WTC11 (cell line): ENCODE measurements at regions not wholly inside any gene's neighbourhood (a gene's known extent, or its start where the extent isn't known, plus 50 kb on each side); places are given as distances from the start of the nearest gene placed in this dataset.

Experiments used
- ATAC-seq: fragments of 200-7000 bp; cut with Tn5 transposase; 2 replicates; pipeline ENCODE4 v1.10.0; 2021; ENCODE audit warnings: mild to moderate bottlenecking, moderate library complexity
- CTCF ChIA-PET: fragments of 300-600 bp; sonication (Branson Sonifier 250); formaldehyde crosslinking; loops from one replicate; lab custom pipeline; 2021; ENCODE audit warnings: antibody characterized with exemption; lab: Charles Lee
- POLR2A ChIA-PET: fragments of 350-600 bp; sonication (Branson Sonifier 250); formaldehyde crosslinking; loops from one replicate; lab custom pipeline; 2021; ENCODE audit warnings: antibody characterized with exemption; lab: Charles Lee
- DNase-seq: peaks from one replicate; pipeline ENCODE4 v3.0.0; 2021; ENCODE audit warnings: low spot score
- H3K27ac Mint-ChIP-seq: 2 replicates; pipeline ENCODE4 v1.8.0; 2021; ENCODE audit warnings: mixed read lengths
- H3K27me3 Mint-ChIP-seq: 2 replicates; pipeline ENCODE4 v1.8.0; 2021; ENCODE audit warnings: low read depth, mild to moderate bottlenecking, moderate library complexity, mixed read lengths
- H3K36me3 Mint-ChIP-seq: 2 replicates; pipeline ENCODE4 v1.8.0; 2021; ENCODE audit warnings: mixed read lengths
- H3K4me1 Mint-ChIP-seq: 2 replicates; pipeline ENCODE4 v1.8.0; 2022; ENCODE audit warnings: mixed read lengths
- H3K4me3 Mint-ChIP-seq: 2 replicates; pipeline ENCODE4 v1.8.0; 2021; ENCODE audit warnings: mild to moderate bottlenecking, moderate library complexity, mixed read lengths
- H3K9me3 Mint-ChIP-seq: 2 replicates; pipeline ENCODE4 v1.8.0; 2021; ENCODE audit warnings: mixed read lengths
- CBFB ChIP-seq: sonication (generic); formaldehyde crosslinking; IDR thresholded peaks from 2 replicates; pipeline ENCODE4 v1.8.1; 2022; ENCODE audit warnings: mild to moderate bottlenecking, low read depth, missing genetic modification reagents
- ESRRA ChIP-seq: sonication (generic); formaldehyde crosslinking; IDR thresholded peaks from 2 replicates; pipeline ENCODE4 v1.8.1; 2022; ENCODE audit warnings: mild to moderate bottlenecking, missing genetic modification reagents, borderline replicate concordance
- ETV6 ChIP-seq: sonication (generic); formaldehyde crosslinking; IDR thresholded peaks from 2 replicates; pipeline ENCODE4 v1.8.1; 2022; ENCODE audit warnings: mild to moderate bottlenecking, missing genetic modification reagents
- FOXK1 ChIP-seq: sonication (generic); formaldehyde crosslinking; IDR thresholded peaks from 2 replicates; pipeline ENCODE4 v1.8.0; 2022; ENCODE audit warnings: mild to moderate bottlenecking, moderate library complexity, missing genetic modification reagents
- GRHL2 ChIP-seq: fragments of 250-450 bp; sonication (Bioruptor Pico); IDR thresholded peaks from 2 replicates; pipeline ENCODE4 v1.8.0; 2022; ENCODE audit warnings: mild to moderate bottlenecking, moderate library complexity; ENCODE audit not compliant: insufficient replicate concordance, severe bottlenecking
- IRF2 ChIP-seq: sonication (generic); formaldehyde crosslinking; IDR thresholded peaks from 2 replicates; pipeline ENCODE4 v1.8.0; 2022; ENCODE audit warnings: low read depth, missing genetic modification reagents, borderline replicate concordance
- MXD4 ChIP-seq: fragments of 250-450 bp; sonication (Bioruptor Pico); IDR thresholded peaks from 2 replicates; pipeline ENCODE4 v1.8.0; 2021; ENCODE audit warnings: mild to moderate bottlenecking, moderate library complexity, borderline replicate concordance
- NFATC4 ChIP-seq: fragments of 250-450 bp; sonication (Bioruptor Pico); IDR thresholded peaks from 2 replicates; pipeline ENCODE4 v1.9.0; 2021; ENCODE audit warnings: mild to moderate bottlenecking
- NR3C1 ChIP-seq: sonication (generic); formaldehyde crosslinking; conservative IDR thresholded peaks from 2 replicates; pipeline ENCODE4 v1.8.1; 2023; ENCODE audit warnings: low read depth, mild to moderate bottlenecking, missing genetic modification reagents
- TCF7 ChIP-seq: sonication (generic); formaldehyde crosslinking; IDR thresholded peaks from 2 replicates; pipeline ENCODE4 v1.8.0; 2022; ENCODE audit warnings: mild to moderate bottlenecking, low read depth, missing genetic modification reagents, moderate library complexity
- TEAD4 ChIP-seq: sonication (generic); formaldehyde crosslinking; IDR thresholded peaks from 2 replicates; pipeline ENCODE4 v1.8.0; 2022; ENCODE audit warnings: mild to moderate bottlenecking, missing genetic modification reagents
- TP53 ChIP-seq: sonication (generic); formaldehyde crosslinking; IDR thresholded peaks from 2 replicates; pipeline ENCODE4 v1.8.1; 2023; ENCODE audit warnings: mild to moderate bottlenecking, missing genetic modification reagents
- ZNF121 ChIP-seq: sonication (generic); formaldehyde crosslinking; IDR thresholded peaks from 2 replicates; pipeline ENCODE4 v1.8.0; 2023; ENCODE audit warnings: missing genetic modification reagents
- ZNF396 ChIP-seq: fragments of 250-450 bp; sonication (Bioruptor Pico); IDR thresholded peaks from 2 replicates; pipeline ENCODE4 v1.8.0; 2021; ENCODE audit warnings: mild to moderate bottlenecking, moderate library complexity, borderline replicate concordance
- ZNF416 ChIP-seq: fragments of 250-450 bp; sonication (Bioruptor Pico); IDR thresholded peaks from 2 replicates; pipeline ENCODE4 v1.9.0; 2021; ENCODE audit warnings: mild to moderate bottlenecking, inconsistent platforms
- TF ChIP-seq, protein P1 (sequence below): sonication (generic); formaldehyde crosslinking; IDR thresholded peaks from 2 replicates; pipeline ENCODE4 v1.8.1; 2023; ENCODE audit warnings: mild to moderate bottlenecking, missing genetic modification reagents
- TF ChIP-seq, protein P2 (sequence below): sonication (generic); formaldehyde crosslinking; IDR thresholded peaks from 2 replicates; pipeline ENCODE4 v1.8.1; 2023; ENCODE audit warnings: mild to moderate bottlenecking, missing genetic modification reagents, moderate library complexity
- TF ChIP-seq, protein P3 (sequence below): fragments of 250-450 bp; sonication (Bioruptor Pico); IDR thresholded peaks from 2 replicates; pipeline ENCODE4 v2.1.2; 2022; ENCODE audit warnings: mild to moderate bottlenecking, moderate library complexity
- TF ChIP-seq, protein P4 (sequence below): sonication (generic); formaldehyde crosslinking; conservative IDR thresholded peaks from 2 replicates; pipeline ENCODE4 v1.8.1; 2023; ENCODE audit warnings: mild to moderate bottlenecking, low read depth, missing genetic modification reagents, moderate library complexity
- TF ChIP-seq, protein P5 (sequence below): sonication (generic); formaldehyde crosslinking; IDR thresholded peaks from 2 replicates; pipeline ENCODE4 v1.8.1; 2022; ENCODE audit warnings: low read depth, mild to moderate bottlenecking, moderate library complexity, missing genetic modification reagents, borderline replicate concordance
- TF ChIP-seq, protein P6 (sequence below): sonication (generic); formaldehyde crosslinking; IDR thresholded peaks from 2 replicates; pipeline ENCODE4 v1.8.0; 2022; ENCODE audit warnings: mild to moderate bottlenecking, missing genetic modification reagents

DNA sequence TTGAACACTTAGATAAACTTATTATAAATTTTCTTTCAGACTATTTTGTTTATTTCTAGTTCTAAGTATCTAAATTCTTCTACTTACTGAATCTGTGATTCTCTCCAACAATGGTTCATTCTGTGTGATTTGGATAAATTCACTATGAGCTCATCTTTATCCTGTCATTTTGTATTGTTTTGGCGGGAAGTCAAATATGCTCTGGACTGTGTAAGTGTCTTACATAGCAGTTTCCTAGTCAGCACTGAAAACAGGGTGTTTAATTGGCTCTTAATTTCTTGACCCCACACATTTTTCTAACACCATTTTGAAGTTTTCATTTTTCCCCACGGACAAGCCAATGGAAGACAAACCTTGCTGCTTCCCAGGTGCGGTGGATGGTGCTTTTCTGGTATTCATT lies 207.0 kb upstream of the ACO1 start (continued):
- TF ChIP-seq, protein P1, sequence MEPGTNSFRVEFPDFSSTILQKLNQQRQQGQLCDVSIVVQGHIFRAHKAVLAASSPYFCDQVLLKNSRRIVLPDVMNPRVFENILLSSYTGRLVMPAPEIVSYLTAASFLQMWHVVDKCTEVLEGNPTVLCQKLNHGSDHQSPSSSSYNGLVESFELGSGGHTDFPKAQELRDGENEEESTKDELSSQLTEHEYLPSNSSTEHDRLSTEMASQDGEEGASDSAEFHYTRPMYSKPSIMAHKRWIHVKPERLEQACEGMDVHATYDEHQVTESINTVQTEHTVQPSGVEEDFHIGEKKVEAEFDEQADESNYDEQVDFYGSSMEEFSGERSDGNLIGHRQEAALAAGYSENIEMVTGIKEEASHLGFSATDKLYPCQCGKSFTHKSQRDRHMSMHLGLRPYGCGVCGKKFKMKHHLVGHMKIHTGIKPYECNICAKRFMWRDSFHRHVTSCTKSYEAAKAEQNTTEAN (CRISPR knock-in tag), result no peak
- no peak for TF ChIP-seq GRHL2 (CRISPR knock-in tag)

DNA sequence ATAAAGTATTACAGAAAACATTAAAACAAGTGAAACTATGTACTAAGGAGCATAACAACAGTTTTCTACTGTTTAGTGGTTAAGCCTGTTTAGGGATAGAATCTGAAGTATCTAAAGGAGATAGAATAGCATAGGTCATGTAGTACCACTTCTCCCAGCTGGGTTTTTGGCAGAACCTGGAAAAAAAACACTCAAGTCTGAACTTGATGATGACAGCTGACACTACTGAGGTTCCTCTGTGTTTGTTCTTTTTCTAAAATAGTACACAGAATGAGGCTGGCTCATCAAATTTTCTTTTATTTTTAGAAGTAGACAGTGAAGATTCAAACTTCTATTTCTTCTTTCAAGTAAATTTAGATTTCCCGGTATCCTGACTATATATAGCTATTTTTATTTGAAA lies 203.8 kb upstream of the ACO1 start:
- ATAC-seq (no peak), DNase-seq (no peak)
- no peak overlapping the region for H3K27ac Mint-ChIP-seq
- H3K9me3 Mint-ChIP-seq, result peaks cover 15% of the 10 kb centered on the region; the same call in 1 of the 2 replicates
- no peaks in the 10 kb centered on the region for H3K36me3 Mint-ChIP-seq
- no peaks in the 10 kb centered on the region for H3K27me3 Mint-ChIP-seq
- peaks cover 8% of the 10 kb centered on the region; the same call in 1 of the 2 replicates for H3K4me1 Mint-ChIP-seq
- CTCF ChIA-PET, result no interaction called here
- H3K4me3 Mint-ChIP-seq, result no peak overlapping the region
- TF ChIP-seq, protein P2, sequence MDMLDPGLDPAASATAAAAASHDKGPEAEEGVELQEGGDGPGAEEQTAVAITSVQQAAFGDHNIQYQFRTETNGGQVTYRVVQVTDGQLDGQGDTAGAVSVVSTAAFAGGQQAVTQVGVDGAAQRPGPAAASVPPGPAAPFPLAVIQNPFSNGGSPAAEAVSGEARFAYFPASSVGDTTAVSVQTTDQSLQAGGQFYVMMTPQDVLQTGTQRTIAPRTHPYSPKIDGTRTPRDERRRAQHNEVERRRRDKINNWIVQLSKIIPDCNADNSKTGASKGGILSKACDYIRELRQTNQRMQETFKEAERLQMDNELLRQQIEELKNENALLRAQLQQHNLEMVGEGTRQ (CRISPR knock-in tag), result no peak
- TF ChIP-seq, protein P3, sequence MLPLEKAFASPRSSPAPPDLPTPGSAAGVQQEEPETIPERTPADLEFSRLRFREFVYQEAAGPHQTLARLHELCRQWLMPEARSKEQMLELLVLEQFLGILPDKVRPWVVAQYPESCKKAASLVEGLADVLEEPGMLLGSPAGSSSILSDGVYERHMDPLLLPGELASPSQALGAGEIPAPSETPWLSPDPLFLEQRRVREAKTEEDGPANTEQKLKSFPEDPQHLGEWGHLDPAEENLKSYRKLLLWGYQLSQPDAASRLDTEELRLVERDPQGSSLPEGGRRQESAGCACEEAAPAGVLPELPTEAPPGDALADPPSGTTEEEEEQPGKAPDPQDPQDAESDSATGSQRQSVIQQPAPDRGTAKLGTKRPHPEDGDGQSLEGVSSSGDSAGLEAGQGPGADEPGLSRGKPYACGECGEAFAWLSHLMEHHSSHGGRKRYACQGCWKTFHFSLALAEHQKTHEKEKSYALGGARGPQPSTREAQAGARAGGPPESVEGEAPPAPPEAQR (CRISPR knock-in tag), result no peak
- TF ChIP-seq ESRRA (CRISPR knock-in tag) (no peak), TEAD4 (CRISPR knock-in tag) (no peak)
- POLR2A ChIA-PET, result no interaction called here

DNA sequence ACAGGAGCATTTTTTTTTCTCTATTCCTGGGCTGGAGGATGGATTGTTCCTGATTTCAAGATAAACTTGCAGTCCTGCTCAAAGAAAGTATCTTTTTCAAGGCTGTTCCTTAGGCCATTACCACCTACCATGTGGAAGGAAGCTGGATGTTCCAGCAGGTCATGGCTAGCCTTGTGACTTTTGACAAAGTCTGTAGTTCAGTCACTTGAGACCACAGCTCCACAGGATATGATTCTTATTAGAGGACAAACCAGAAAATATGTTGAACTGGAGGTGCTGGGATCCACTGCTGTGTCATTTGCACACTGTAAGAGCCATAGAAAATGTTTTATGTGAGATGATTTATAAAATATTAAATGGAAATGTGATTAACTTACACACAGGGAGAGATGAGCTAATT lies 184.2 kb upstream of the ACO1 start:
- no peak overlapping the region for H3K27ac Mint-ChIP-seq
- POLR2A ChIA-PET, result no interaction called here
- TF ChIP-seq TCF7 (CRISPR knock-in tag), result no peak
- TF ChIP-seq, protein P4, sequence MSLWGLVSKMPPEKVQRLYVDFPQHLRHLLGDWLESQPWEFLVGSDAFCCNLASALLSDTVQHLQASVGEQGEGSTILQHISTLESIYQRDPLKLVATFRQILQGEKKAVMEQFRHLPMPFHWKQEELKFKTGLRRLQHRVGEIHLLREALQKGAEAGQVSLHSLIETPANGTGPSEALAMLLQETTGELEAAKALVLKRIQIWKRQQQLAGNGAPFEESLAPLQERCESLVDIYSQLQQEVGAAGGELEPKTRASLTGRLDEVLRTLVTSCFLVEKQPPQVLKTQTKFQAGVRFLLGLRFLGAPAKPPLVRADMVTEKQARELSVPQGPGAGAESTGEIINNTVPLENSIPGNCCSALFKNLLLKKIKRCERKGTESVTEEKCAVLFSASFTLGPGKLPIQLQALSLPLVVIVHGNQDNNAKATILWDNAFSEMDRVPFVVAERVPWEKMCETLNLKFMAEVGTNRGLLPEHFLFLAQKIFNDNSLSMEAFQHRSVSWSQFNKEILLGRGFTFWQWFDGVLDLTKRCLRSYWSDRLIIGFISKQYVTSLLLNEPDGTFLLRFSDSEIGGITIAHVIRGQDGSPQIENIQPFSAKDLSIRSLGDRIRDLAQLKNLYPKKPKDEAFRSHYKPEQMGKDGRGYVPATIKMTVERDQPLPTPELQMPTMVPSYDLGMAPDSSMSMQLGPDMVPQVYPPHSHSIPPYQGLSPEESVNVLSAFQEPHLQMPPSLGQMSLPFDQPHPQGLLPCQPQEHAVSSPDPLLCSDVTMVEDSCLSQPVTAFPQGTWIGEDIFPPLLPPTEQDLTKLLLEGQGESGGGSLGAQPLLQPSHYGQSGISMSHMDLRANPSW (CRISPR knock-in tag), result no peak
- TF ChIP-seq IRF2 (CRISPR knock-in tag), result no peak
- TF ChIP-seq ZNF396 (CRISPR knock-in tag), result no peak
- TF ChIP-seq, protein P5, sequence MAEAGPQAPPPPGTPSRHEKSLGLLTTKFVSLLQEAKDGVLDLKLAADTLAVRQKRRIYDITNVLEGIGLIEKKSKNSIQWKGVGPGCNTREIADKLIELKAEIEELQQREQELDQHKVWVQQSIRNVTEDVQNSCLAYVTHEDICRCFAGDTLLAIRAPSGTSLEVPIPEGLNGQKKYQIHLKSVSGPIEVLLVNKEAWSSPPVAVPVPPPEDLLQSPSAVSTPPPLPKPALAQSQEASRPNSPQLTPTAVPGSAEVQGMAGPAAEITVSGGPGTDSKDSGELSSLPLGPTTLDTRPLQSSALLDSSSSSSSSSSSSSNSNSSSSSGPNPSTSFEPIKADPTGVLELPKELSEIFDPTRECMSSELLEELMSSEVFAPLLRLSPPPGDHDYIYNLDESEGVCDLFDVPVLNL (CRISPR knock-in tag), result no peak
- TF ChIP-seq, all 79 proteins: peak for 0
- ATAC-seq (no peak), DNase-seq (no peak)
- Mint-ChIP-seq H3K27me3 (no peaks in the 10 kb centered on the region), H3K9me3 (peaks cover 15% of the 10 kb centered on the region), H3K4me1 (peaks cover 7% of the 10 kb centered on the region), H3K36me3 (no peaks in the 10 kb centered on the region), H3K4me3 (no peak overlapping the region)
- CTCF ChIA-PET, result no interaction called here

DNA sequence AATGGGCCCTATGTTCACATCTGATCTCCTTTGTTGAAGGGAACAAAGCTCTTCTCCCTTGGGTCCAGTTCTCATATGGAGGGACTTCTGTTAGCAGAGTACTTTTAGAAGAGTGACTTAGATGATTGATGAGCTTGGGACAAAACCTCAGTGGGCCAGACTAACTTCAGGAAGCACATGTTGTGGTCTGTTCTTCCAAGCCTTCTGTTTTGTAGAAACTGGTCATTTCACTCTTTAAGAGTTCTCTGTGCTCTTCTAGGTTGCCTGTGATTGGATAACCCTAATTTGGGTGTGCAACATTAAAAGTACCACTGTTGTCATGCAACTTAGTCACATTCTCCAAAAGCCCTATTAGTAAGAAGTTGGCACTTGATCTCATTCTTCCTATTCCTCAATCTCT lies 183.5 kb upstream of the ACO1 start:
- ChIA-PET POLR2A (no interaction called here), CTCF (no interaction called here)
- DNase-seq, result no peak
- Mint-ChIP-seq H3K9me3 (peaks cover 9% of the 10 kb centered on the region; the same call in 1 of the 2 replicates), H3K27ac (no peak overlapping the region), H3K36me3 (no peaks in the 10 kb centered on the region), H3K27me3 (no peaks in the 10 kb centered on the region), H3K4me3 (no peak overlapping the region), H3K4me1 (peaks cover 10% of the 10 kb centered on the region)
- no peak for ATAC-seq
- TF ChIP-seq TP53 (CRISPR knock-in tag), result no peak
- TF ChIP-seq ZNF121, result no peak
- TF ChIP-seq NR3C1 (CRISPR knock-in tag), result no peak
- no peak for TF ChIP-seq MXD4 (CRISPR knock-in tag)
- no peak for TF ChIP-seq ETV6 (CRISPR knock-in tag)
- TF ChIP-seq ZNF416 (CRISPR knock-in tag), result no peak
- no peak for TF ChIP-seq ESRRA (CRISPR knock-in tag)
- TF ChIP-seq NFATC4 (CRISPR knock-in tag), result no peak
- no peak for TF ChIP-seq CBFB
- no peak for TF ChIP-seq FOXK1 (CRISPR knock-in tag)
- TF ChIP-seq, protein P6, sequence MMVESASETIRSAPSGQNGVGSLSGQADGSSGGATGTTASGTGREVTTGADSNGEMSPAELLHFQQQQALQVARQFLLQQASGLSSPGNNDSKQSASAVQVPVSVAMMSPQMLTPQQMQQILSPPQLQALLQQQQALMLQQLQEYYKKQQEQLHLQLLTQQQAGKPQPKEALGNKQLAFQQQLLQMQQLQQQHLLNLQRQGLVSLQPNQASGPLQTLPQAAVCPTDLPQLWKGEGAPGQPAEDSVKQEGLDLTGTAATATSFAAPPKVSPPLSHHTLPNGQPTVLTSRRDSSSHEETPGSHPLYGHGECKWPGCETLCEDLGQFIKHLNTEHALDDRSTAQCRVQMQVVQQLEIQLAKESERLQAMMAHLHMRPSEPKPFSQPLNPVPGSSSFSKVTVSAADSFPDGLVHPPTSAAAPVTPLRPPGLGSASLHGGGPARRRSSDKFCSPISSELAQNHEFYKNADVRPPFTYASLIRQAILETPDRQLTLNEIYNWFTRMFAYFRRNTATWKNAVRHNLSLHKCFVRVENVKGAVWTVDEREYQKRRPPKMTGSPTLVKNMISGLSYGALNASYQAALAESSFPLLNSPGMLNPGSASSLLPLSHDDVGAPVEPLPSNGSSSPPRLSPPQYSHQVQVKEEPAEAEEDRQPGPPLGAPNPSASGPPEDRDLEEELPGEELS, result no peak
- no peak for TF ChIP-seq GRHL2 (CRISPR knock-in tag)
